Stomach (tissue), 8 donors: ENCODE measurements at regions not wholly inside any gene's neighbourhood (a gene's known extent, or its start where the extent isn't known, plus 50 kb on each side); places are given as distances from the start of the nearest gene placed in this dataset.

Source experiments
- DNase-seq, 2 donors: peaks; one replicate each; pipeline versions ENCODE4 v3.0.0 to v3.0.0-alpha.2; 2013 to 2019
- H3K27ac ChIP-seq, 5 donors: fragments of 200-600 bp in 4 of 5; sonication (generic) in 4 of 5; one replicate each; pipeline ENCODE4 v1.5.1; 2013 to 2019; ENCODE audit warnings: mild to moderate bottlenecking in 1 of 5, moderate library complexity in 1 of 5
- H3K27me3 ChIP-seq, 3 donors: fragments of 200-600 bp; sonication (generic); one replicate each; pipeline ENCODE4 v1.5.1; 2017 to 2019; ENCODE audit warnings: mixed run types in 1 of 3
- H3K36me3 ChIP-seq, 4 donors: fragments of 200-600 bp; sonication (generic); 1 replicate in 3 of 4; 2 replicates in 1 of 4; pipeline ENCODE4 v1.5.1; 2016 to 2019
- H3K4me1 ChIP-seq, 4 donors: fragments of 200-600 bp; sonication (generic); one replicate each; pipeline ENCODE4 v1.5.1; 2016 to 2019
- H3K4me3 ChIP-seq, 4 donors: fragments of 200-600 bp; sonication (generic) in 3 of 4; one replicate each; pipeline ENCODE4 v1.5.1; 2016 to 2019; ENCODE audit warnings: mild to moderate bottlenecking in 1 of 4
- H3K9me3 ChIP-seq, 4 donors: fragments of 200-600 bp; sonication (generic); one replicate each; pipeline ENCODE4 v1.5.1; 2016 to 2019
- EP300 ChIP-seq: sonication (generic); formaldehyde crosslinking; IDR thresholded peaks from one replicate; pipeline ENCODE4 v1.6.1; 2017; ENCODE audit warnings: antibody characterized with exemption
- POLR2A ChIP-seq, 4 donors: fragments of 450-650 bp; IDR thresholded peaks; one replicate each; pipeline ENCODE4 v1.6.1; 2016; ENCODE audit warnings: antibody characterized with exemption in 4 of 4, control low read depth in 2 of 4, mild to moderate bottlenecking in 1 of 4, moderate library complexity in 1 of 4
- POLR2AphosphoS5 ChIP-seq, 3 donors: sonication (generic); formaldehyde crosslinking; IDR thresholded peaks; one replicate each; pipeline ENCODE4 v1.6.1; 2016; ENCODE audit warnings: antibody characterized with exemption in 3 of 3
- WGBS, 5 donors: extraction: QIAGEN DNeasy Blood & Tissue Kit in 3 of 5; methylation state at CpG; one replicate each; pipeline versions ENCODE4 v1.1.5 to v1.1.7; 2013 to 2018; 5-methylcytosine and 5-hydroxymethylcytosine counted together
- intact Hi-C: fragments of 100-400 bp; cut with DNase I; formaldehyde crosslinking; loops from one replicate; pipeline ENCODE4 v1.15.1; 2023; ENCODE audit warnings: low total_unique reads
- TF ChIP-seq, protein P1 (sequence below), 7 experiments: fragments of 450-650 bp in 4 of 7; fragments of 200-600 bp in 3 of 7; sonication (generic) in 3 of 7; IDR thresholded peaks; one replicate each; pipeline ENCODE4 v1.5.1; 2016 to 2019; ENCODE audit warnings: antibody characterized with exemption in 7 of 7, control low read depth in 2 of 7, mild to moderate bottlenecking in 1 of 7
- donor health status: healthy with polysubstance abuse.
- donor health status: Bipolar disorder and iron deficiency.
- donor health status: healthy.

DNA sequence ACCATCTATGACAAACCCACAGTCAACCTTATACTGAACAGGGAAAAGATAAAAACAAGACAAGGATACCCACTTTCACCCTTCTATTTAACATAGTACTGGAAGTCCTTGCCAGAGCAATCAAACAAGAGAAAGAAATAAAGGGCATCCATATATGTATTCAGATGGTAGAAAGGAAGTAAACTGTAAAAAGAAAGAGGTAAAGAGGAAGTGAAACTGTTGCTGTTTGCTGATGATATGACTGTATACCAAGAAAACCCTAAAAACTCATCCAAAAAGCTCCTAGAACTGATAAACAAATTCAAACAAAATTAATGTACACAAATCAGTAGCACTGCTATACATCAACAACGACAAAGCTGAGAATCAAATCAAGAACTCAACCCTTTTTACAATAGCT lies 538.7 kb upstream of the PABPC4L start:
- no peak for TF ChIP-seq POLR2AphosphoS5 (IDR thresholded peaks at IDR 0.05)
- TF ChIP-seq, protein P1, sequence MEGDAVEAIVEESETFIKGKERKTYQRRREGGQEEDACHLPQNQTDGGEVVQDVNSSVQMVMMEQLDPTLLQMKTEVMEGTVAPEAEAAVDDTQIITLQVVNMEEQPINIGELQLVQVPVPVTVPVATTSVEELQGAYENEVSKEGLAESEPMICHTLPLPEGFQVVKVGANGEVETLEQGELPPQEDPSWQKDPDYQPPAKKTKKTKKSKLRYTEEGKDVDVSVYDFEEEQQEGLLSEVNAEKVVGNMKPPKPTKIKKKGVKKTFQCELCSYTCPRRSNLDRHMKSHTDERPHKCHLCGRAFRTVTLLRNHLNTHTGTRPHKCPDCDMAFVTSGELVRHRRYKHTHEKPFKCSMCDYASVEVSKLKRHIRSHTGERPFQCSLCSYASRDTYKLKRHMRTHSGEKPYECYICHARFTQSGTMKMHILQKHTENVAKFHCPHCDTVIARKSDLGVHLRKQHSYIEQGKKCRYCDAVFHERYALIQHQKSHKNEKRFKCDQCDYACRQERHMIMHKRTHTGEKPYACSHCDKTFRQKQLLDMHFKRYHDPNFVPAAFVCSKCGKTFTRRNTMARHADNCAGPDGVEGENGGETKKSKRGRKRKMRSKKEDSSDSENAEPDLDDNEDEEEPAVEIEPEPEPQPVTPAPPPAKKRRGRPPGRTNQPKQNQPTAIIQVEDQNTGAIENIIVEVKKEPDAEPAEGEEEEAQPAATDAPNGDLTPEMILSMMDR (IDR thresholded peaks at IDR 0.05) = no peak
- no peak for TF ChIP-seq POLR2A (IDR thresholded peaks at IDR 0.05)
- TF ChIP-seq EP300 = no peak
- Histone ChIP-seq H3K9me3 (no peaks in the 10 kb centered on the region), H3K4me1 (no peaks in the 10 kb centered on the region), H3K27ac (no peak overlapping the region), H3K4me3 (no peak overlapping the region), H3K36me3 (no peaks in the 10 kb centered on the region), H3K27me3 (no peaks in the 10 kb centered on the region)
- 67 to 79% (median 74%) methylated on average over 1 of the region's 1 CpG for WGBS, 5 donors
- intact Hi-C loops = no loop called here
- no peak for DNase-seq

GRCh38 chr4:134735901-134736300 lies 534.3 kb upstream of the PABPC4L start:
- Histone ChIP-seq H3K4me1 (no peaks in the 10 kb centered on the region), H3K36me3 (no peaks in the 10 kb centered on the region), H3K9me3 (no peaks in the 10 kb centered on the region), H3K4me3 (no peak overlapping the region), H3K27ac (no peak overlapping the region), H3K27me3 (no peaks in the 10 kb centered on the region)
- intact Hi-C loops = no loop called here
- WGBS, 5 donors = 65 to 79% (median 68%) methylated on average over 3 of the region's 3 CpGs
- TF ChIP-seq POLR2AphosphoS5 (IDR thresholded peaks at IDR 0.05) = no peak
- TF ChIP-seq, protein P1 (IDR thresholded peaks at IDR 0.05) = no peak
- TF ChIP-seq EP300 = no peak
- TF ChIP-seq POLR2A (IDR thresholded peaks at IDR 0.05) = no peak
- DNase-seq = no peak

GRCh38 chr4:134727696-134728095 lies 526.1 kb upstream of the PABPC4L start:
- 84 to 91% (median 87%) methylated on average over 2 of the region's 2 CpGs for WGBS, 5 donors
- Histone ChIP-seq H3K27ac (no peak overlapping the region), H3K27me3 (no peaks in the 10 kb centered on the region), H3K36me3 (no peaks in the 10 kb centered on the region), H3K9me3 (no peaks in the 10 kb centered on the region), H3K4me1 (no peaks in the 10 kb centered on the region), H3K4me3 (no peak overlapping the region)
- DNase-seq = no peak
- intact Hi-C loops = no loop called here
- no peak for TF ChIP-seq EP300
- TF ChIP-seq, protein P1 (IDR thresholded peaks at IDR 0.05) = no peak
- TF ChIP-seq POLR2AphosphoS5 (IDR thresholded peaks at IDR 0.05) = no peak
- no peak for TF ChIP-seq POLR2A (IDR thresholded peaks at IDR 0.05)

- TF ChIP-seq, protein P1 (IDR thresholded peaks at IDR 0.05) = no peak
- TF ChIP-seq POLR2A (IDR thresholded peaks at IDR 0.05) (no peak), POLR2AphosphoS5 (IDR thresholded peaks at IDR 0.05) (no peak), EP300 (no peak)
- Histone ChIP-seq H3K27me3 (no peaks in the 10 kb centered on the region), H3K36me3 (no peaks in the 10 kb centered on the region), H3K9me3 (no peaks in the 10 kb centered on the region), H3K4me3 (no peak overlapping the region), H3K27ac (no peak overlapping the region), H3K4me1 (no peaks in the 10 kb centered on the region)
- DNase-seq = no peak
- 84 to 93% (median 86%) methylated on average over 1 of the region's 1 CpG for WGBS, 5 donors
- intact Hi-C loops = no loop called here
Measured at GRCh38 chr4:134722306-134722705, 520.7 kb upstream of the PABPC4L start.
